GM23338 (cell line): ENCODE measurements at regions not wholly inside any gene's neighbourhood (a gene's known extent, or its start where the extent isn't known, plus 50 kb on each side); places are given as distances from the start of the nearest gene placed in this dataset.
A peak's percentile ranks its signal among the peaks of the same experiment; 100 is the strongest.

Experiments used
- ATAC-seq: fragments of 200-7000 bp; cut with Tn5 transposase; 3 replicates; pipeline ENCODE4 v1.9.1; 2020
- DNase-seq: peaks from one replicate; pipeline ENCODE4 v3.0.0-alpha.2; 2015; ENCODE audit warnings: low spot score
- H2AFZ ChIP-seq: fragments of 200-600 bp; sonication (generic); 2 replicates; pipeline ENCODE4 v1.8.0; 2016; ENCODE audit warnings: antibody characterized with exemption, mild to moderate bottlenecking, moderate library complexity
- H3F3A ChIP-seq: fragments of 200-600 bp; sonication (generic); replicated peaks from 2 replicates; pipeline ENCODE4 v1.8.0; 2017; ENCODE audit warnings: antibody characterized with exemption, mixed run types, low read depth
- H3K27ac ChIP-seq: fragments of 200-600 bp; sonication (generic); 2 replicates; pipeline ENCODE4 v1.6.1; 2016; ENCODE audit warnings: low read depth
- H3K27me3 ChIP-seq: fragments of 200-600 bp; sonication (generic); 2 replicates; pipeline ENCODE4 v1.8.0; 2016; ENCODE audit warnings: mild to moderate bottlenecking, mixed run types, moderate library complexity; ENCODE audit not compliant: insufficient read depth
- H3K36me3 ChIP-seq: fragments of 200-600 bp; sonication (generic); 2 replicates; pipeline ENCODE4 v1.8.0; 2016; ENCODE audit warnings: mild to moderate bottlenecking; ENCODE audit not compliant: insufficient read depth
- H3K4me1 ChIP-seq: fragments of 200-600 bp; sonication (generic); 2 replicates; pipeline ENCODE4 v1.8.0; 2016; ENCODE audit warnings: mild to moderate bottlenecking, moderate library complexity; ENCODE audit not compliant: insufficient read depth
- H3K4me2 ChIP-seq: fragments of 200-600 bp; sonication (generic); 2 replicates; pipeline ENCODE4 v1.7.1; 2017; ENCODE audit warnings: mixed run types
- H3K4me3 ChIP-seq: fragments of 200-600 bp; sonication (generic); 2 replicates; pipeline ENCODE4 v1.6.1; 2016; ENCODE audit warnings: mixed run types
- H3K79me2 ChIP-seq: fragments of 200-600 bp; sonication (generic); replicated peaks from 2 replicates; pipeline ENCODE4 v1.8.0; 2017; ENCODE audit warnings: mild to moderate bottlenecking; ENCODE audit not compliant: insufficient read depth
- H3K9me2 ChIP-seq: fragments of 200-600 bp; sonication (generic); 2 replicates; pipeline ENCODE4 v1.8.0; 2017; ENCODE audit not compliant: insufficient read depth
- H4K20me1 ChIP-seq: fragments of 200-600 bp; sonication (generic); replicated peaks from 2 replicates; pipeline ENCODE4 v1.8.0; 2017; ENCODE audit warnings: mild to moderate bottlenecking; ENCODE audit not compliant: insufficient read depth
- H3K27ac Mint-ChIP-seq: 2 replicates; pipeline ENCODE4 v1.8.0; 2020; ENCODE audit warnings: inconsistent platforms, mild to moderate bottlenecking, moderate library complexity, mixed read lengths
- H3K27me3 Mint-ChIP-seq: 3 replicates; pipeline ENCODE4 v1.8.0; 2022; ENCODE audit warnings: low read depth, mild to moderate bottlenecking, moderate library complexity, mixed read lengths, inconsistent platforms; ENCODE audit not compliant: insufficient read depth, poor library complexity
- H3K36me3 Mint-ChIP-seq: 3 replicates; pipeline ENCODE4 v1.8.0; 2021; ENCODE audit warnings: low read depth, mild to moderate bottlenecking, inconsistent platforms, moderate library complexity, mixed read lengths
- H3K4me1 Mint-ChIP-seq: 3 replicates; pipeline ENCODE4 v1.8.0; 2020; ENCODE audit warnings: mild to moderate bottlenecking, inconsistent platforms, mixed read lengths
- H3K4me3 Mint-ChIP-seq: 3 replicates; pipeline ENCODE4 v1.8.0; 2021; ENCODE audit warnings: moderate library complexity, mild to moderate bottlenecking, inconsistent platforms, mixed read lengths
- H3K9me3 Mint-ChIP-seq: 3 replicates; pipeline ENCODE4 v1.8.0; 2020; ENCODE audit warnings: moderate library complexity, mild to moderate bottlenecking, inconsistent platforms, mixed read lengths
- CREB1 ChIP-seq: fragments of 250-450 bp; sonication (Bioruptor Pico); IDR thresholded peaks from 2 replicates; pipeline ENCODE4 v1.5.0; 2020; ENCODE audit warnings: low read depth, mild to moderate bottlenecking, moderate library complexity
- CTCF ChIP-seq, 2 experiments: fragments of 200-600 bp in 1 of 2; sonication (generic) in 1 of 2; conservative IDR thresholded peaks; 2 replicates each; pipeline versions ENCODE4 v1.5.1 to v1.6.1; 2016 to 2017; ENCODE audit warnings: antibody characterized with exemption in 2 of 2, low read depth in 2 of 2, mild to moderate bottlenecking in 2 of 2, moderate library complexity in 1 of 2
- ETS1 ChIP-seq: IDR thresholded peaks from 2 replicates; pipeline ENCODE4 v1.6.1; 2016; ENCODE audit warnings: antibody characterized with exemption
- EZH2phosphoT487 ChIP-seq: fragments of 200-600 bp; sonication (generic); IDR thresholded peaks from one replicate; pipeline ENCODE4 v1.8.1; 2018; ENCODE audit warnings: antibody characterized with exemption; ENCODE audit not compliant: unreplicated experiment
- JUNB ChIP-seq: IDR thresholded peaks from one replicate; pipeline ENCODE4 v1.6.1; 2016; ENCODE audit warnings: antibody characterized with exemption; ENCODE audit not compliant: unreplicated experiment
- NANOG ChIP-seq: IDR thresholded peaks from 2 replicates; pipeline ENCODE4 v1.6.1; 2016; ENCODE audit warnings: antibody characterized with exemption, borderline replicate concordance
- POLR2AphosphoS5 ChIP-seq: IDR thresholded peaks from 2 replicates; pipeline ENCODE4 v1.6.1; 2016; ENCODE audit warnings: antibody characterized with exemption, low read depth
- REST ChIP-seq: IDR thresholded peaks from one replicate; pipeline ENCODE4 v1.6.1; 2018; ENCODE audit warnings: antibody characterized with exemption; ENCODE audit not compliant: unreplicated experiment
- ZNF114 ChIP-seq: fragments of 250-450 bp; sonication (Bioruptor Pico); IDR thresholded peaks from 2 replicates; pipeline ENCODE4 v1.5.0; 2020; ENCODE audit warnings: mild to moderate bottlenecking, moderate library complexity
- ZNF331 ChIP-seq: fragments of 250-450 bp; sonication (Bioruptor Pico); IDR thresholded peaks from 2 replicates; pipeline ENCODE4 v1.5.0; 2020; ENCODE audit warnings: low read depth, mild to moderate bottlenecking, moderate library complexity

- no peak for ATAC-seq
- H3K4me3 ChIP-seq: peak overlapping the region; percentile 7; the same call in 1 of the 2 replicates
- H3K9me2 ChIP-seq: no peaks in the 10 kb centered on the region
- no peaks in the 10 kb centered on the region for H3K27me3 ChIP-seq
- TF ChIP-seq REST (no peak), NANOG (peak; percentile 55)
- Mint-ChIP-seq H3K4me1 (peaks cover 13% of the 10 kb centered on the region), H3K9me3 (peaks cover 40% of the 10 kb centered on the region), H3K36me3 (peaks cover 38% of the 10 kb centered on the region), H3K4me3 (no peak overlapping the region), H3K27ac (peak overlapping the region; percentile 30), H3K27me3 (no peaks in the 10 kb centered on the region)
- H3K27ac ChIP-seq: no peak overlapping the region
- H3K4me1 ChIP-seq: peaks cover 20% of the 10 kb centered on the region
- no peaks in the 10 kb centered on the region for H4K20me1 ChIP-seq
- H3K4me2 ChIP-seq: peak overlapping the region; percentile 47
- H3K79me2 ChIP-seq: no peaks in the 10 kb centered on the region
- no peaks in the 10 kb centered on the region for H3F3A ChIP-seq
- no peak for DNase-seq
- peaks cover 10% of the 10 kb centered on the region; the same call in 1 of the 2 replicates for H3K36me3 ChIP-seq
- no peak overlapping the region for H2AFZ ChIP-seq
Measured at GRCh38 chr5:164798110-164798509, 1292.7 kb downstream of the MAT2B start.

- ATAC-seq (no peak), DNase-seq (no peak)
- Histone ChIP-seq H2AFZ (no peak overlapping the region), H3F3A (no peaks in the 10 kb centered on the region), H3K4me2 (no peak overlapping the region), H3K79me2 (no peaks in the 10 kb centered on the region), H3K27me3 (no peaks in the 10 kb centered on the region), H3K4me1 (peaks cover 20% of the 10 kb centered on the region), H3K9me2 (no peaks in the 10 kb centered on the region), H3K27ac (no peak overlapping the region), H4K20me1 (no peaks in the 10 kb centered on the region), H3K4me3 (no peak overlapping the region), H3K36me3 (peaks cover 10% of the 10 kb centered on the region; the same call in 1 of the 2 replicates)
- Mint-ChIP-seq H3K9me3 (peaks cover 43% of the 10 kb centered on the region), H3K27me3 (peaks cover 2% of the 10 kb centered on the region), H3K27ac (peak overlapping the region; percentile 34; the same call in 1 of the 2 replicates), H3K4me1 (peaks cover 13% of the 10 kb centered on the region), H3K36me3 (peaks cover 42% of the 10 kb centered on the region), H3K4me3 (no peak overlapping the region)
- no peak for TF ChIP-seq CTCF (conservative IDR thresholded peaks at IDR 0.05; ENCODE audit: low read depth in 2 of 2)
- no peak for TF ChIP-seq ZNF114 (CRISPR knock-in tag)
- TF ChIP-seq NANOG: no peak
- TF ChIP-seq POLR2AphosphoS5: no peak
- TF ChIP-seq CREB1 (CRISPR knock-in tag): no peak
- TF ChIP-seq ETS1: no peak
- no peak for TF ChIP-seq ZNF331 (CRISPR knock-in tag)
- no peak for TF ChIP-seq JUNB
- no peak for TF ChIP-seq EZH2phosphoT487
- no peak for TF ChIP-seq REST
Measured at GRCh38 chr5:164799391-164799790, 1294.0 kb downstream of the MAT2B start.
